Hematopoietic multipotent progenitor cell (in vitro differentiated cells): ENCODE measurements at regions not wholly inside any gene's neighbourhood (a gene's known extent, or its start where the extent isn't known, plus 50 kb on each side); places are given as distances from the start of the nearest gene placed in this dataset.

Experiments
- DNase-seq, 3 donors: peaks; one replicate each; pipeline ENCODE4 v3.0.0-alpha.2; 2011 to 2015; ENCODE audit warnings: low read depth in 2 of 3, low spot score in 2 of 3

GRCh38 chr15:97521381-97522285 lies 438.9 kb upstream of the ARRDC4 start:
- DNase-seq, result no peak

GRCh38 chr15:97522347-97522746 lies 438.2 kb upstream of the ARRDC4 start:
- DNase-seq, result no peak

- DNase-seq, result no peak
Observed at GRCh38 chr15:97525809-97526208, 434.7 kb upstream of the ARRDC4 start.

- DNase-seq, result no peak
Observed at GRCh38 chr15:97528238-97528637, 432.3 kb upstream of the ARRDC4 start.

GRCh38 chr15:97545799-97546198 lies 414.7 kb upstream of the ARRDC4 start:
- DNase-seq, result no peak

- no peak for DNase-seq
Observed at GRCh38 chr15:97547381-97547780, 413.1 kb upstream of the ARRDC4 start.

GRCh38 chr15:97561529-97561928 lies 399.0 kb upstream of the ARRDC4 start:
- DNase-seq, result no peak

- no peak for DNase-seq
Observed at GRCh38 chr15:97563516-97563915, 397.0 kb upstream of the ARRDC4 start.

- no peak for DNase-seq
Observed at GRCh38 chr15:97566961-97567360, 393.5 kb upstream of the ARRDC4 start.

GRCh38 chr15:97567411-97567810 lies 393.1 kb upstream of the ARRDC4 start:
- DNase-seq, result no peak

- DNase-seq, result no peak
Observed at GRCh38 chr15:97576929-97577645, 383.4 kb upstream of the ARRDC4 start.

GRCh38 chr15:97585408-97585807 lies 375.1 kb upstream of the ARRDC4 start:
- no peak for DNase-seq

GRCh38 chr15:97592778-97593177 lies 367.7 kb upstream of the ARRDC4 start:
- no peak for DNase-seq

GRCh38 chr15:97597801-97598200 lies 362.7 kb upstream of the ARRDC4 start:
- DNase-seq, result no peak

GRCh38 chr15:97598353-97598798 lies 362.1 kb upstream of the ARRDC4 start:
- DNase-seq, result no peak

- no peak for DNase-seq
Observed at GRCh38 chr15:97600190-97600589, 360.3 kb upstream of the ARRDC4 start.

- DNase-seq, result no peak
Observed at GRCh38 chr15:97604677-97605076, 355.8 kb upstream of the ARRDC4 start.

- DNase-seq, result no peak
Observed at GRCh38 chr15:97615114-97615513, 345.4 kb upstream of the ARRDC4 start.

- no peak for DNase-seq
Observed at GRCh38 chr15:97623091-97623661, 337.3 kb upstream of the ARRDC4 start.

GRCh38 chr15:97627634-97628033 lies 332.9 kb upstream of the ARRDC4 start:
- DNase-seq, result no peak

GRCh38 chr15:97645758-97646157 lies 314.7 kb upstream of the ARRDC4 start:
- no peak for DNase-seq

- DNase-seq, result no peak
Observed at GRCh38 chr15:97648728-97649127, 311.8 kb upstream of the ARRDC4 start.
